Panc1 (cell line): ENCODE measurements at regions not wholly inside any gene's neighbourhood (a gene's known extent, or its start where the extent isn't known, plus 50 kb on each side); places are given as distances from the start of the nearest gene placed in this dataset.
A peak's percentile ranks its signal among the peaks of the same experiment; 100 is the strongest.

Experiments used
- ATAC-seq: fragments of 200-7000 bp; cut with Tn5 transposase; 2 replicates; pipeline ENCODE4 v1.9.1; 2020; ENCODE audit warnings: mild to moderate bottlenecking, moderate library complexity
- BruUV-seq: library from RNA; stranded (reverse); fragments of 400-500 nt; replicated peaks from 2 replicates; lab custom pipeline; 2021; lab: Mats Ljungman, UMichigan
- CTCF ChIA-PET: fragments of 300-600 bp; sonication (Branson Sonifier 250); formaldehyde crosslinking; loops from one replicate; lab custom pipeline; 2022; ENCODE audit warnings: antibody characterized with exemption; lab: Charles Lee
- POLR2A ChIA-PET: fragments of 300-600 bp; sonication (Branson Sonifier 250); formaldehyde crosslinking; loops from one replicate; lab custom pipeline; 2022; ENCODE audit warnings: antibody characterized with exemption; lab: Charles Lee
- DNase-seq: peaks from one replicate; pipeline ENCODE4 v3.0.0-alpha.2; 2010; ENCODE audit warnings: low read depth, low spot score
- H3K27ac ChIP-seq: 2 replicates; pipeline ENCODE4 v1.5.1; 2011; ENCODE audit warnings: mild to moderate bottlenecking, low read length, inconsistent platforms
- H3K27me3 ChIP-seq: fragments of 200-500 bp; sonication (Bioruptor generic); 2 replicates; pipeline ENCODE4 v1.6.0; 2014; ENCODE audit warnings: low read length, inconsistent platforms; ENCODE audit not compliant: control insufficient read depth, insufficient read depth
- H3K36me3 ChIP-seq: fragments of 200-500 bp; sonication (Bioruptor generic); 2 replicates; pipeline ENCODE4 v1.5.1; 2014; ENCODE audit warnings: inconsistent platforms, mild to moderate bottlenecking, low read length, moderate library complexity; ENCODE audit not compliant: control insufficient read depth, insufficient read depth
- H3K4me1 ChIP-seq: 2 replicates; pipeline ENCODE4 v1.5.1; 2011; ENCODE audit warnings: inconsistent platforms, mild to moderate bottlenecking, low read length, moderate library complexity; ENCODE audit not compliant: control insufficient read depth, insufficient read depth
- H3K4me3 ChIP-seq, 2 experiments: 2 replicates each; pipeline ENCODE4 v1.5.1; 2011 to 2012; ENCODE audit warnings: low read depth in 2 of 2, low read length in 2 of 2, mild to moderate bottlenecking in 2 of 2, inconsistent platforms in 1 of 2, moderate library complexity in 1 of 2
- H3K9me3 ChIP-seq: fragments of 200-500 bp; sonication (Bioruptor generic); 2 replicates; pipeline ENCODE4 v1.5.1; 2014; ENCODE audit warnings: low read depth, mild to moderate bottlenecking, inconsistent platforms, low read length, moderate library complexity; ENCODE audit not compliant: control insufficient read depth, insufficient read depth
- CTCF ChIP-seq: fragments of 450-650 bp; IDR thresholded peaks from 2 replicates; pipeline ENCODE4 v1.5.1; 2017; ENCODE audit warnings: mild to moderate bottlenecking
- POLR2AphosphoS5 ChIP-seq: IDR thresholded peaks from 2 replicates; pipeline ENCODE4 v1.6.1; 2012; ENCODE audit warnings: mild to moderate bottlenecking, low read depth, low read length, moderate library complexity
- REST ChIP-seq, 2 experiments: IDR thresholded peaks; 2 replicates each; pipeline ENCODE4 v1.6.1; 2011 to 2012; ENCODE audit warnings: low read depth in 2 of 2, control low read depth in 1 of 2, low read length in 1 of 2, mild to moderate bottlenecking in 1 of 2, moderate library complexity in 1 of 2; ENCODE audit not compliant: insufficient read depth in 1 of 2
- SIN3A ChIP-seq: IDR thresholded peaks from 2 replicates; pipeline ENCODE4 v1.6.1; 2012; ENCODE audit warnings: low read depth, mild to moderate bottlenecking, low read length, moderate library complexity, borderline replicate concordance; ENCODE audit not compliant: insufficient read depth
- TCF7L2 ChIP-seq: IDR thresholded peaks from 2 replicates; pipeline ENCODE4 v1.6.1; 2011; ENCODE audit warnings: mild to moderate bottlenecking, low read depth, low read length, inconsistent platforms
- in situ Hi-C: cut with HindIII; loops from 2 replicates; pipeline ENCODE4 v1.10.0; 2016; ENCODE audit warnings: low sequenced_read_pairs, low pct_unique_long_range_greater_than_20kb
- intact Hi-C: fragments of 100-400 bp; cut with micrococcal nuclease; formaldehyde crosslinking; loops from one replicate; pipeline ENCODE4 v1.10.0; 2022; ENCODE audit not compliant: unreplicated experiment

GRCh38 chr11:33984682-33985389, 66.7 kb upstream of the CAPRIN1 start:
- H3K36me3 ChIP-seq: no peaks in the 10 kb centered on the region
- no peak overlapping the region for H3K27ac ChIP-seq
- intact Hi-C loops: loop anchor here (5.0 kb wide), 1 partner anchor 148 kb away; no protein-coding TSS in a partner anchor
- no peak for ATAC-seq
- no peaks in the 10 kb centered on the region for H3K27me3 ChIP-seq
- BruUV-seq: no TSS peak
- no peak overlapping the region for H3K4me3 ChIP-seq
- H3K9me3 ChIP-seq: no peaks in the 10 kb centered on the region
- in situ Hi-C loops: no loop called here
- ChIA-PET CTCF (no interaction called here), POLR2A (no interaction called here)
- H3K4me1 ChIP-seq: no peaks in the 10 kb centered on the region
- no peak for DNase-seq
- TF ChIP-seq TCF7L2 (no peak), REST (IDR thresholded peaks at IDR 0.05; ENCODE audit: insufficient read depth in 1 of 2, low read depth in 2 of 2, low read length in 1 of 2) (no peak), CTCF (0 out of 2 replicates have a peak, but pooled peaks have one; percentile 31)

GRCh38 chr11:33982661-33983060, 68.9 kb upstream of the CAPRIN1 start:
- CTCF ChIA-PET: interaction anchor here (0.6 kb wide), 1 partner anchor 16 kb away, joined by 5 read pairs; no protein-coding TSS in a partner anchor
- POLR2A ChIA-PET: no interaction called here

More at GRCh38 chr11:33982661-33983060, 68.9 kb upstream of the CAPRIN1 start:
- ATAC-seq: no peak
- TF ChIP-seq SIN3A (no peak), TCF7L2 (no peak), CTCF (no peak), POLR2AphosphoS5 (no peak), REST (IDR thresholded peaks at IDR 0.05; ENCODE audit: insufficient read depth in 1 of 2, low read depth in 2 of 2, low read length in 1 of 2) (no peak)
- Histone ChIP-seq H3K9me3 (no peaks in the 10 kb centered on the region), H3K4me1 (no peaks in the 10 kb centered on the region), H3K36me3 (no peaks in the 10 kb centered on the region), H3K27me3 (no peaks in the 10 kb centered on the region), H3K27ac (no peak overlapping the region), H3K4me3 (no peak overlapping the region)
- in situ Hi-C loops (no loop called here), intact Hi-C loops (no loop called here)
- no TSS peak for BruUV-seq
- no peak for DNase-seq
